Hepatocyte (in vitro differentiated cells): ENCODE measurements at regions not wholly inside any gene's neighbourhood (a gene's known extent, or its start where the extent isn't known, plus 50 kb on each side); places are given as distances from the start of the nearest gene placed in this dataset.

Experiments used
- CTCF ChIP-seq: fragments of 200-600 bp; sonication (generic); IDR thresholded peaks from 2 replicates; pipeline ENCODE4 v1.5.1; 2016; ENCODE audit warnings: antibody characterized with exemption, mild to moderate bottlenecking; ENCODE audit not compliant: poor library complexity
- EZH2phosphoT487 ChIP-seq: fragments of 200-600 bp; sonication (generic); IDR thresholded peaks from one replicate; pipeline ENCODE4 v1.6.1; 2018; ENCODE audit warnings: antibody characterized with exemption, mild to moderate bottlenecking, low read depth, moderate library complexity; ENCODE audit not compliant: unreplicated experiment, severe bottlenecking

DNA sequence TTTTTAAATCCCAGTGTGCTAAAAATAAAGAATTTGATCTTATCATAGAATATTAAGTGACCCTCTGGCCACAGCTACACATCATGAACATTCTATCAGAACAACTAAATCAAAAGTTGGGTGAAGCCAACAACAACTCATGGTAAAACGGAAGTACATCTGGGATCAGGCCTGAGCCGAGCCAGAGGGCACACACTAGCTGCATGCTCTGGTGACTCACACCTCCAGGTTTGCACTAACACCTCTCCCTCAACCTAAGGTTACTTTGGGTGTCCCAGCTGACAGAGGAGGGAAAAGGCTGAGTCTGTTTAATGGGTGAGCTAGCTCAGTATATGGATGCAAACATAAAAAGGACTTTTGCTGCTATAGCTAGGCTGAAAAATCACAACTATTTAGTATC, 281.6 kb downstream of the HGF start:
- TF ChIP-seq CTCF (no peak), EZH2phosphoT487 (no peak)
